ENCODE measurements at regions not wholly inside any gene's neighbourhood (a gene's known extent, or its start where the extent isn't known, plus 50 kb on each side); places are given as distances from the start of the nearest gene placed in this dataset.

DNA sequence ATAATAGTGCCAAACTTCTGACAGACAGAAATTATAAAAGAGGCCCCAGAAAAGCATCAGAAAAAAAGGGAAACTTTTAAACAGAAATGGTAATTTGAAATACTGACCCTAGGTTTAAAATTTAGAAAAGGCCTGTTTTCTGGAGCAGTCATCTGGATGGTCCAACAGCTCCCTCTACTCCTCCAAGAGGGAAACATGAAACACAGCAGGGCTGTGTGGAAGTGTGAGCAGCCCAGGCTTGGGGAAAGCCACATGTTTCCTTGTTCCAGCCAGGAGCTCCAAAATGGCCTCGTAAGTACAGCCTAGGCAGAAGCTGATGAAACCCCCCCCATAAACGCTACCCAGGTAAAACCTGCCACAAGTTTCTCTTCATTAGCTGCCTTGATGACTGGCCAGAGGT lies 499.3 kb upstream of the ADAMTS16 start:
- peak; percentile 42 for DNase-seq (ENCODE audit: low spot score)

DNA sequence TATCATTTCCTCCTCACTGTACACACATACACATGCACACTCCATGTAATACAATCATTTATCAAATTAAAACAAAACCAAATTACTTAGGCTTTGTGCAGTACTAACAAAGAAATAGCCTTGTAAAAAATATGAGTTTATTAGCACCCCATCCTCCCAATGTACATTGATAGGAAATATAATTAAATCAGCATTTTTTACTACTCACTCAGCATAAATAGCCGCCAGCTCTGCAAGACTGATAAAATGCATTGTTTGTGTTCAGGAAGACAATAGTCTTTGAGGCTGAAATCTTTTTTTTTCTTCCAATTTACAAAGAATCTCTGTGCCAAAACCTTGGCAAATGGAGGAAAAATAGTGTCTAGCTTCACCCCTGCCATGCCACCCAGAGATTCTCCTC lies 497.6 kb upstream of the ADAMTS16 start:
- no peak for DNase-seq (ENCODE audit: low spot score)

DNA sequence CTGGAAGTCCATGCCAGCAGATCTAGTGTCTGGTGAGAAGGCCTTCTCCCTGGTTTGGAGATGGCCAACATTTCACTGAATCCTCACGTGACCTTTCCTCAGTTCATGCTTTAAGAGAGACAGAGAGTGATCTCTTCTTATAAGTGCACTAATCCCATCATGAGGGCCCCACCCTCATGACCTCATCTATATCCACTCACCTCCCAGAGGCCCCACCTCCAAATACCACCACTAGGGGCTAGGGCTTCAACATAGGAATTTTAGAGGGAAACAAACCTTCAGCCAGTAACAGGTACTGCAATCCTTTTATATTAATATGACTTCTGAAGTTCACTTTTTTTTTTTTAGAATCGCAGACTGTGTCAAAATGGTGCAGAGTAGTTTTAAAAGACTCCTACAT lies 496.9 kb upstream of the ADAMTS16 start:
- peak; percentile 76 for DNase-seq (ENCODE audit: low spot score)

DNA sequence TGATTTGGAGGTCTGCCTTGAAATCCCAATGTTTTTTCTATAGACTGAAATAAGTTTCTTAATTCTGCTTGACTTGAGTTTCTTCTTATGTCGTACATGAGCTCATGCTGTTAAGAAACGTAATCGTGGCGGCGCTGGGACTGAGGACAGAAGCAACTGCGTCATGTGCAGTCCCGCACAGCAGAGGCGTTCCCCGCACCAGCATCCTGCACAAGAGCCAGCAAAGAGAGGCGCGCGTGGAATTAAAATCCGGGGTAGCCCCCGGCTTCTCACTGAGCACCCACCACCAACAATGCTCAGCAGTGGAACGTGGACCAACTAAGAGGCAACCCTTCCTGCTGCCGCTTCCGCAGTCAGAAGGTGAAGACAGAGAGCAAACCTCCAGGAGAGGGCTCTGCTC lies 496.2 kb upstream of the ADAMTS16 start:
- no peak for DNase-seq (ENCODE audit: low spot score)

DNA sequence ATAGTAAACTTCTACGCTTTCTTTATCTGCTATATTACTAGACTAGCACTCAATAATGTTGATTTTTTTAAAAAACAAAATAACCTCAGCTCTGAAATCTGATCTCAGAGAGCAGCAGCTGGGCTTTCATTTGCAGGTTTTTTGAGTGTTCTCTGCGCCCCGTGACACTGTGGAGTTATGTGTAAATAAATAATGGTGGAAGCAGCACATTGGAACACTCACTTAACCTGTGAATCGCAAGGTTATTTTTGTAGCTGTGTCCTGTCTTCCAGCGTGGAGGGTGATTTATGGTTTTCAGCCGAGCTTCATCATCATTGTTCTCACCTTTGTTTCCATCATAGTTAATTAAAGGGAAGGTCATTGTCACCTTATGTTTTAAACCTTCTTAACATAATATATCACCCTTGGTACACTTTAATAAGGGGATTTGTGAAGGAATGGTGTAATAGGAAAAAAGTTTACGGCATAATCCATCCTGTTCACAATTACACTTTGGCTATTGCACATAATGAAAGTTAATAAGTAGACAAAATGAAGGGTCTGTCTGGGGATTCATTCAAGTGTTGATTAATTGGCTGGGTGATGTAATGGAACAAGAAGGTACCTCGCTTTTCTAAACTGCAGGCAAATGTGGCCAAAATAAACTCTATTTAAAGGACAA lies 493.3 kb upstream of the ADAMTS16 start:
- no peak for DNase-seq (ENCODE audit: low spot score)

DNA sequence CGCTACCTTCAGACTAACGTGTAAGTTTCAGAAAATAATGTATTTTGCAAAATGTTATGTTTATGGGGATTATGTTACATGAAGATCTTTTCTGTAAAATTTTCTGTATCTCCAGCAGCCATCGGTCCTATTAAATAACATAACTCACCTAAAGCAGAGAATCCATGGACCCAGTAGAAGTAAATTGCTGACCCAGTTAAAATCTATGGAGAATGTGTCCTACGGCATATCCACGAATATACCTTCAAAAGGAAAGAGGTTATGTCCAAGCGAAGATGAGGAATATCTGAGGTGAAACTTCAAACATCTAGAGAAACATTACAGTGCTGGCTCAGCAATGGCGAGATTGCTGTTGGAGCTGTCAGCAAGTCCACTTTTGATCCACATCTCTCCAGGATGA lies 492.2 kb upstream of the ADAMTS16 start:
- DNase-seq (ENCODE audit: low spot score): no peak

DNA sequence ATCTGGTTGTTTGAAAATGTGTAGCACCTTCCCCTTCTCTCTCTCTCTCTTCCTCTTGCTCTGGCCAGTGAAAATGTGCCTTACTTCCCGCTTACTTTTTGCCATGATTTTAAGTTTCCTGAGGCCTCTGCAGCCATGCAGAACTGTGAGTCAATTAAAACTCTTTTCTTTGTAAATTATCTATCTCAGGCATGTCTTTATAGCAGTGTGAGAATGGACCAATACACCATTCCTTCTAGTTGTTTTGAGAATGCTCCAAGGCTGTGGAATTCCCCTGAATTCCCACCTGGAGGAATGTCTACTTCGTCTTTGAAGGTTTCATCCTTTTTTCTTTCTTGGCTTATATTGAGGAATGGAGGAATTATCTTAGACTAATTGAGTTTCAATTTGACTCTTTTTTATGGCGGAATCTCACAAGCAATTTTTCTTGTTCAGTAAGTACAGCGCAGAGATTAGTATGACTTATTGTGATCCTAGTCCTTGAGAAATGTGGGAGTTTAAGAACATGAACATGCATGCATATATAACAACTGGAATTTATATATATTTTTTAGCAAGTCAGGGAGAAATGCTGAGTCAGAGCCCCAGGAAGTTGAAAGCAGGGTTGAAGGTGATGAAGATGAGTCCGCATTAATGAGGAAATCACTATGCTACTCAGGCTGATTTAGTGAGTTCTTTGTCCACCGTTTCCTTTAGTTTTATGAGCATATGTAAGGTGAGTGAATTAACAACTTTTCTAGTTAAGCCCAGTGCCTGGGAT lies 488.1 kb upstream of the ADAMTS16 start:
- no peak for DNase-seq (ENCODE audit: low spot score)

DNA sequence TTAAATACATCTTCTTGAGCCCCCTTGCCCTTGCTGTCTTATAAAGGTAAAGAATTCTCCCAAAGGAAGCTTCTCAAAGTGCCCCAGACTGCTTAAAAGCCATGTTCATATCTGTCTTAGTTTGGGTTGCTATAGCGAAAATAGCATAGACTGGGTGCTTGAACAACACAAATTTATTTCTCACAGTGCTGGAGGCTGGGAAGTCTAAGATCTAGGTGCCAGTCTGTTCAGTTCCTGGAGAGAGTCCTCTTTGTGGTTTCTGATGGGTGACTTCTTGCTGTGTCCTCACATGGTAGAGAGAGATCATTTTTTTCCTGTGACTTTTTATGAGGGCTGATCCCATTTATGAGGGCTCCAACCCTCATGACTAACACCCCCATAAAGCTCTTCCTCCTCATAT lies 486.7 kb upstream of the ADAMTS16 start:
- DNase-seq (ENCODE audit: low spot score): no peak

DNA sequence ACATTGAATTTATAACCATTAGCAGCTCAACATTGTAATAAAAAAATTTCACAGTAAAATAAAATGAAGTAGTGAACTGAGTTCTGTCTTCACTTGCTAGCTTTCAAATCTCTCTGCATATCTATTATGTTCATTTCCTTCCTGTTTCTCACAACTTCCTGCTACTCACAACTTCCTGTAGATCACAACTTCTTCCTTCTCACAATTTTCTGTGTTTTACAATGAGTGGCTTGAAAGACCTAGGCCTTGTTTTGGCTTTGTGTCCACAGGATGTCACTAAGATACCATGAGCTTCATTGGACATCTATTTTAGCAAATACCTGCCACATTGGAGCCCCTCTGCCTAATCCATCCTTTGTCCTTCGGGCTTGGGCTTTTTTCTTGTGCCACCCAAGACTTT lies 480.3 kb upstream of the ADAMTS16 start:
- peak; percentile 51 for DNase-seq (ENCODE audit: low spot score)

DNA sequence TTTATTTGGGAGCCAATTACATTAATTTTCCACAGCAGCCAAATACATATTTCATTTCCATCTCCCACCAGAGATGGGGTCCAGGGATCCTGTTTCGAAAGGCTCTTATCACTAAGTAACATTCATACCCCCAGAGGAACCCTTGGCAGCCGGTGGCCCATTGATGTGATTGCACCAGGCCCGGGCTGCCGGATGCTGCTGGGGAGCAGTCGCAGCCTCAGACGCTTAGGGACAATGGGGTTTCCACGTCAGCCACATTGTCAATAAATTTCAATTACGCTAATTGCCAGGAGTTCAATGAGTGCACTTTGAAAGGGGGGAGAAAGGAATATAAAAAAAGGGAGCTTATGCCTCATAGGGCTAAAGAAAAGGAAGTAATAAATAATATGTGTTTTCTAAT lies 478.8 kb upstream of the ADAMTS16 start:
- DNase-seq (ENCODE audit: low spot score): no peak

DNA sequence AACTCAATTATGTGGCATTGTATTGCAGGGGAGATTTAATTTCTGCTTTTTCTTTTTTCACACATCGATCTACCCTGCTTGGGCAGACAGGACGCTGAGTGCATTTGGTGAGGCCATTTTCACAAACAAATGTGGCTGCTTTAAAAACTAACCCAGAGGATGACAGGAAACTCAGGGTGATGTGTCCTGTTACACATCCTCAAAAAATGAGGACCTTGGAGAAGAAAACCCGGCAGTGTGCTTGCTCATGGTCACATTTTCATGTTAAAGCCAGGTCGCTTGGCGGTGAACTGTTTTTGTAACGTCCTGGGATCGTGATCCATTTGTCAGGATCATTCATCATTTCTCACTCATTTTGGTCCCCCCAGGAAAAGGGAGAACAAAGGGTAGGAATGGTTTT lies 478.3 kb upstream of the ADAMTS16 start:
- no peak for DNase-seq (ENCODE audit: low spot score)

DNA sequence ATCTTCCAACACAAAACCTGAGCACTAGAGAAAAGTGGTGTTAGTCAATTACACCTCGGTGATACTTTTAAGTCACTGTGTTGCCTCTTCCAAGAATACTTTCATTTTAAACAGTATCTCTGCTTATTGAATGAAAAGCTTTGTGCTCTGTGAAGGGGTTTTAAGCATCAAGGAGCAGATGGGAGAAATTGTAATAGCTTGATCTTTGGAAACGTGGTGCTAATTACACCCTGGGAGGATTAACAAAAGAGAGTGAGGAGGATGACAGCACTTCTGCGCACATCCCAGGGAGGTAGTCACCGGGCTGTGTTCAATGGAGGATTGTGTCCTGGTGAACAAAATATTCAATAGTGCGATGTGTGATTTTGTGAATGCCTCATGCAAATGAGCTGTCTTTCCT lies 477.4 kb upstream of the ADAMTS16 start:
- no peak for DNase-seq (ENCODE audit: low spot score)

DNA sequence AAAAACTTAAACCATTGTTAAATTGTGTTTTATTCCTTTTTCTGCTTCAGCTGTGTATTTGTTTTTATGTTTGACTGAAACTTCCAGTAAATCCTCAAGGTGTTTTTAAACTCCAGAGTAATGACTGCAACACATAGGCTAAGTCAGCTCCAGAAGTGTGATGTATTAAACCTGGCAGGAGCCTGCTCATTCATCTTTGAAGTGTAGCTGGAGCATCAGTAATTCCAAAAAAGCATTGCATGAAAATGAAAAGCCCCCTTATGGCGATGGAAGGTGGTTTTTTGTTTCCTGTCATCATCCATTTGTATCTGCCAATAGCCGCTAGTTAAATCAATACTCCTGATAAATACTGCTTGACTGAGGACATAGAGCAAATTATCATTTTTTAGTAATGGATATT lies 474.2 kb upstream of the ADAMTS16 start:
- DNase-seq (ENCODE audit: low spot score): no peak

DNA sequence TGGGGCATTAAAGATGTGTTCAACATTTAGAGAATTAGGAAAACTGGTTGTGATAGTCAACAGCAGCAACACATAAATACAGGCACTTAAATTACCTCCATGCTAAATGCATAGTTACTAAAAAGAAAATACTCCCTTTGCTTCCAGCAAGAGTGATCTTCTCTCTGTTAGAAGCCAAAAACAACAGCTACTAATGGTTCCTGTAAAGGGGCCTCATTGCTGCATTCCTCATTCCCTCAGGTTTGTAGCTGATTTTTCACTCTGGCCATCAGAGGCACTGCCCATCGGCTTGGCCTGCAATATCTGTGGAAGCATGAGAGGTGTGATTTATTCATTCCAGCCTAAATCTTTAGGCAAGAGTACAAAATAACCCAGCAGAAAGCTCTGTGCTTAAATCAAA lies 466.0 kb upstream of the ADAMTS16 start:
- no peak for DNase-seq (ENCODE audit: low spot score)

DNA sequence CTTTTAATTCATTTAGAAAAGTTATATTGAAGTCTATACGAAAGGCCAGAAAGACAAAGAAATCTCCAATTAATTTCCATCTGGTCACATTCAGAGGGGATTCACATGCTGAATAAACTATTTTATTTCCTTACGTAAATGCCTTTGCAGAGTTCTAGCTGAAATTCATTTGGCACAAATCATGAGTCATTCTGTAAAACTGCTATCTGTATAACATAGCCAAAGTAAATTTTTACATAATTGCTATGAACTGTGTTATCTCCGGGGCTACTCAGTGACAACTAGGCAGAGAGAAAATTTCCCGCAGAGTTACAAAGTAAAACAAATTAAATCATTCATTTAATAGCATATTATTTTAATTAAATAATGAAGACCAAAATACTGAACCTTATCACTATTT lies 463.2 kb upstream of the ADAMTS16 start:
- DNase-seq (ENCODE audit: low spot score): no peak

DNA sequence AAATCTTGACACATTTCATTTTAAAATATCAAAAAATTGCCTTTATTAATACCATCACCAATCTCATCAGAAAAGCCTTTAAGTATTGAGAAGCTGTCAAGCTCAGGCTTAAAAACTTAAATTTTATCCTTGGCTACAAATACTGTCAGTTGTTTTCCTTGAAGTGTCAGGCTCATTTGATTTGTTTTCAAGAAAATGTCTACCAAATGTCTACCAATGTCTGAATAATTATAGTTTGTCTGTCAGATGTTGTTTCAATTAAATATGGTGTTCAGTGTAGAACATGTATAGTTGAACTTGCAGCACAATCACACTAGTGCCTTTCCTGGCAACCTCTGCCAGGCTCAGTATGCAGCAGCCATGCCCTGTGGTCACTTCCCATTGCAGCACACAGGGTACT lies 455.2 kb upstream of the ADAMTS16 start:
- no peak for DNase-seq (ENCODE audit: low spot score)

DNA sequence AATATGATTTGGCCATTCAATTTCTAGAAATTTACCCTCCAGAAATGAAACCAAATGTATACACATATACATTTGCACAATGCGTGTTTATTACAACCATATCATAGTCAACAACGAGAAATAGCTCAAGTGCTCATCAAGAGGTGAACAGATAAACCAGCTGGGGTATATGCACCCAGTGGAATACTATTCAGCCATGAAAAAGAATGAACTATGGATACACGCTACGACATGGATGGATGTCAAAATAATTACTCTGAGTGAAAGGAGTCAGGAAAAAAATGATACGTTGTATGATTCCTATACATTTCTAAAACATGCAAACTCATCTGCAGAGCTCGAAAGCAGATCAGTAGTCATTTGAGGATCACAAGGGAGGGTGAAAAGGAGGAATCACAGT lies 441.5 kb upstream of the ADAMTS16 start:
- no peak for DNase-seq (ENCODE audit: low spot score)

DNA sequence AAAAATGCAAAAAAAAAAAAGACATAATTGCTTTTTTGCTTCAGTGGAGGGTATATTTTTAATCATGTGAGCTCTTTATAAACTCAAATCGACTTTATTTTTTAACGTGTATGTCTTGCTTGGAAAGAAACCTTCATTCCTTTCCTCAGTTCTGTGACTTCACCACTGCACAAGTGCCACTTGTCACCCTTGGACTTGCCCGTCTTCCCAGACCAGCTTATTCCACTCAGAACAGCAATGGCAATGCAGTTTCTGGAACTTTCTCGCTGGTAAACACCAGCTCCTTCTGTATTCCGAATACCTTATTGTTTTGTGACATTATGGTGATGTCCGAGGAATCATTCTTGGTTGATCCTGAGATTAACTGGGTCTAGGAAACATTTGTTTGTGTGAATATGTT lies 440.5 kb upstream of the ADAMTS16 start:
- DNase-seq (ENCODE audit: low spot score): no peak

DNA sequence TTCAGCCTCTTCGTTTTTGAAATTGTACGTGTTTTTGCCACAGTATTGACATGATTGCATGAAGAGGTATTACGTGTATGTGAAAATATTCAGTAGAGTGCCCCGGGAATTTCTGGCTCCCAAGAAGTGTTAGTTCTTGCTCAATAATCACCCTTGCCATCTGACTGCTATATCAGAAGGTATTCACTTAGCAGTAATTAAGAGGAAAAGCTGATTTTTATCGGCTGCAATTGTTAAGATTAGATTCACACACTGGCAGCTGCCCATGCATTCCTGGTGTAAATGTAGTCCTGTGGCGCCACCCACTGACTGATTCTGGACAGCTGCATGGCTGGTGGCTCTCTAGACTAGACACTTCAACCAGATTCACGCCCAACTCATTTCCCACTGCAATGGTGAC lies 440.1 kb upstream of the ADAMTS16 start:
- DNase-seq (ENCODE audit: low spot score): peak; percentile 96

DNA sequence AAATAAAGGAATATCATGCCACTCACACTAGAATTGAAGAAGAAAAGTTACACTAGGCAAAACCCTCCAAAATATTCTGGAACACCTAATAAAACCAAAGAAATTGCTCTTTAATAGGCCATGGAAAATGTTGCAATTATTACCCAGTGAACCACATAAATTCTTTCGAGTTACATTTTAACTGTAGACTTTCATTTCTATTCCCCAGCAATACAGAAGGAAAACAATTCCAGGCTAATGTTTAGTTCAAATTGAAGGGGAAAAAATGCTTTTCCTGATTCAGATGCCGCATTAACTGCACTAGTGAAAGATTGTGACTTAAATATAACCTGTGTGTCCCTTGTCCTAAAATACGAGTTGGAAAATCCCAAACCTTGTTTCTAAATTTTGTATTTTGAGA lies 439.3 kb upstream of the ADAMTS16 start:
- DNase-seq (ENCODE audit: low spot score): no peak

DNA sequence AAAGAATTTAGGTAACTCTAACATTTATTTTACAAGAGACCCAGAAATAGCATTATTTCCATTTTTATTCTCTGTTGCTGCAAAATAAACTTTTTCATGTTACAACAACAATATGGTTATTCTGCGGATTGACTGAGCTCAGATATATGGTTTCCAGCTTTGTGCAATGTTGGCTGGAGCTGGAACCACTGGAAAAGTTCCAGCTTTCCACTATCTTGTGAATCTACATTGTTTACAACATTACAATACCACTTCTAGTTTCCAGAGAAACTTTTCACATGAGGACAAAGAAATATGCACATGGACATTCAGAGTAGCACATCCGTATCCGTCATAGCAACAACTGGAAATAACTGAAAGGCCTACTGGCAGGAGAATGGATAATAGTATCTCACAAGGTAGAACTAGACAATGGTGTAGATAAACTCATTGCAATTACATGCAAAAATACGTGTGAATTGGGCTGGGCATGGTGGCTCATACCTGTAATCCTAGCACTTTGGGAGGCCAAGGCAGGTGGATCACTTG lies 436.1 kb upstream of the ADAMTS16 start:
- DNase-seq (ENCODE audit: low spot score): no peak

DNA sequence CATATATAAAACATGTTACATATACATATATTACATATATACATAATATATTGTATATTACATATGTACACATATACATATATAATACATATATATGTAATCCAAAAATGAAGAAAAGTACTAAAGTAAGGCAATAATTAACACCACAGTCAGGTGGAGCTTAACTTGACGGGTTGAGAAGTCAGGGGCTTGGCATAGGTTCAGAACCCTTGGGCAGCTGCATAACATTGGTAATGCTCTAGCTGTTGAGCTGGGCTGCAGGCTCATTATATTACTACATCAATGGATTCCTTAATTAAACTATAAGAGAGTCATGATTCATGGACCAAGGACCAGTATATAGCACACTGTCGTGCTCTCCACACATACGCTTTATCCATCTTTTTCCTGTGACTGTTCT lies 435.2 kb upstream of the ADAMTS16 start:
- DNase-seq (ENCODE audit: low spot score): no peak

DNA sequence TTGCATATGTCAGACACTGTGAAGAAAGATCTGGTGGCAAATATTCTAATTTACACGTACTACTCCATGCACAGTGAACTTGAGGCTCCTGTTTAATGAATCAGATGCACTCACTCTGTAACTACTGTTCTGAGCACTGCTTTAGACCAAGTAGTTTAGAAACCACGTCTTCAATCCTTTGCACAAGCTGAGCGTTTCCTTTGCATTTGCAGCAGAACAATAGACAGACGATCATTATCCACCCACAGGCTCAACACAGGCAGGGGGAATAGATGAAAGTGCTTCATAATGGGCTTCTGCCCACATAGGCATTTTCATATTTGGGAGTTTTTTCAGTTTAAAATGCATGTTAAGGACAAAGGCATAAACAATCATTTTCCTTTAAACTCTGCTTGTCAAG lies 423.3 kb upstream of the ADAMTS16 start:
- no peak for DNase-seq (ENCODE audit: low spot score)

DNA sequence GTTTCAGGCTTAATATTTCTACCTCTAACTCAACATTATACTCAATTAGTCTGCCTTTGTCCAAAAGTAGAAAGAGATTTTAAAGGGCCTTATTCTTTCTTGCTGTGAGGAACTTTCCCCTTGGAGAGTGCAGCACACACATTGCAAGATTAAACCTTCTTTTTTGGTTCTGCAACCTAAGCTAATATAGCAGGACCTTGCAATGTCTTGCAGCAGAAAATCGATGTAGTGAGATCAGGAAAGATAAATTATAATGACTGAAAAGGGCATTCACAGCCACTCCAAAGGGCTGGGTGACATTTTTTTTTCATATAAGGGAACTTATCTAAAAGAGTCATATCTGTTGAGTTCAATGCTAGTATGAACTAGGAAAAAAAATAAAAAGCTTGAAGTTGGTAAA lies 422.7 kb upstream of the ADAMTS16 start:
- no peak for DNase-seq (ENCODE audit: low spot score)
